ENCODE measurements at regions not wholly inside any gene's neighbourhood (a gene's known extent, or its start where the extent isn't known, plus 50 kb on each side); places are given as distances from the start of the nearest gene placed in this dataset.

DNA sequence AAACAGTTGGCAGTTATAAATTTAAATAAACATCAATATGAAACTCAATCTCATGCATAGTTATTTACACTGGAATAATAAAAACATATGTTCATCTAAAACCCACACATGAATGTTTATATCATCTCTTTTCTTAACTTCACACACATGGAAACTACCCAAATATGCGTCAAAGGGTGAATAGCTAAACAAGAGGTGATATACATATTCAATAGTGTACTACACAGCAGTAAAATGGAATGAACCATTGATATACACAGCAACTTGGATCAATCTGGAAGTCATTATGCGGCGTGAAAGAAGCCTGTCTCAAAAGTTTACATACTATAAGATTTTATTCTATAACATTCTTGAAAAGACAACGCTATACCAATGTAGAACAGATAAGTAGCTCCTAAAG, 282.5 kb upstream of the POM121L12 start:
- TF ChIP-seq, protein P1, sequence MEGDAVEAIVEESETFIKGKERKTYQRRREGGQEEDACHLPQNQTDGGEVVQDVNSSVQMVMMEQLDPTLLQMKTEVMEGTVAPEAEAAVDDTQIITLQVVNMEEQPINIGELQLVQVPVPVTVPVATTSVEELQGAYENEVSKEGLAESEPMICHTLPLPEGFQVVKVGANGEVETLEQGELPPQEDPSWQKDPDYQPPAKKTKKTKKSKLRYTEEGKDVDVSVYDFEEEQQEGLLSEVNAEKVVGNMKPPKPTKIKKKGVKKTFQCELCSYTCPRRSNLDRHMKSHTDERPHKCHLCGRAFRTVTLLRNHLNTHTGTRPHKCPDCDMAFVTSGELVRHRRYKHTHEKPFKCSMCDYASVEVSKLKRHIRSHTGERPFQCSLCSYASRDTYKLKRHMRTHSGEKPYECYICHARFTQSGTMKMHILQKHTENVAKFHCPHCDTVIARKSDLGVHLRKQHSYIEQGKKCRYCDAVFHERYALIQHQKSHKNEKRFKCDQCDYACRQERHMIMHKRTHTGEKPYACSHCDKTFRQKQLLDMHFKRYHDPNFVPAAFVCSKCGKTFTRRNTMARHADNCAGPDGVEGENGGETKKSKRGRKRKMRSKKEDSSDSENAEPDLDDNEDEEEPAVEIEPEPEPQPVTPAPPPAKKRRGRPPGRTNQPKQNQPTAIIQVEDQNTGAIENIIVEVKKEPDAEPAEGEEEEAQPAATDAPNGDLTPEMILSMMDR (IDR thresholded peaks at IDR 0.05), result no peak
- no peak for TF ChIP-seq POLR2A (IDR thresholded peaks at IDR 0.05)

Data from testis (tissue), 2 donors.